IMR-90 (cell line): ENCODE measurements at regions not wholly inside any gene's neighbourhood (a gene's known extent, or its start where the extent isn't known, plus 50 kb on each side); places are given as distances from the start of the nearest gene placed in this dataset.

ENCODE experiments used
- BHLHE40 ChIP-seq: fragments of 150-350 bp; IDR thresholded peaks from 2 replicates; pipeline ENCODE4 v1.6.1; 2016; ENCODE audit warnings: mild to moderate bottlenecking, low read depth, low read length
- CEBPB ChIP-seq: IDR thresholded peaks from 2 replicates; pipeline ENCODE4 v1.6.1; 2012; ENCODE audit warnings: low read depth, low read length, improper control_type of control experiment
- CHD1 ChIP-seq: IDR thresholded peaks from 2 replicates; pipeline ENCODE4 v1.6.1; 2012; ENCODE audit warnings: low read depth, low read length, improper control_type of control experiment
- MXI1 ChIP-seq: IDR thresholded peaks from 2 replicates; pipeline ENCODE4 v1.6.1; 2012; ENCODE audit warnings: low read depth, mild to moderate bottlenecking, low read length, moderate library complexity, borderline replicate concordance
- POLR2A ChIP-seq: IDR thresholded peaks from 2 replicates; pipeline ENCODE4 v1.6.1; 2012; ENCODE audit warnings: mild to moderate bottlenecking, low read depth, low read length
- TF ChIP-seq, protein P1 (sequence below): conservative IDR thresholded peaks from 2 replicates; pipeline ENCODE4 v1.5.1; 2012; ENCODE audit warnings: mild to moderate bottlenecking, low read depth, low read length, improper control_type of control experiment
- TF ChIP-seq, protein P2 (sequence below): fragments of 150-350 bp; IDR thresholded peaks from 2 replicates; pipeline ENCODE4 v1.6.1; 2016; ENCODE audit warnings: low read depth, mild to moderate bottlenecking, low read length, moderate library complexity, borderline replicate concordance

DNA sequence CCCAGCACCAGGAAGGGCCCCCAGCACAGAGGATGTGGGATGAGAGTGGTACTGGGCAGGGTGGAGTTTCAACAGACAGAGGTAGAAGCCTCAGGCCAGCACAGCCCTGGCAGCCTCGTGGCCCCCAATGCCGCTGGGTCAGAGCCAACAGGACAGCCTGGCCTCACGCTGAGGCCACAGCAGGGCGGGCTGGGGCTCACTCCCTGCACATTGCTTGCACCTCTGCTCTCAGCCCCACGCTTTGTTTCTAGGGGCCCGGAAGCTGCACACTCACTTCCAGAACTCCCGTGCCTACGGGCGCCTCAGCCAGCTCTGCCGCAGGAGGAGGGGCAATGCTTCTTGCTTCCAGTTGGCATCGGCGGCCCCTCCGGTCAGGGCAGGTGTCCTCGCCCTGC is 72.9 kb downstream of the SIK1 start:
- TF ChIP-seq, protein P1, sequence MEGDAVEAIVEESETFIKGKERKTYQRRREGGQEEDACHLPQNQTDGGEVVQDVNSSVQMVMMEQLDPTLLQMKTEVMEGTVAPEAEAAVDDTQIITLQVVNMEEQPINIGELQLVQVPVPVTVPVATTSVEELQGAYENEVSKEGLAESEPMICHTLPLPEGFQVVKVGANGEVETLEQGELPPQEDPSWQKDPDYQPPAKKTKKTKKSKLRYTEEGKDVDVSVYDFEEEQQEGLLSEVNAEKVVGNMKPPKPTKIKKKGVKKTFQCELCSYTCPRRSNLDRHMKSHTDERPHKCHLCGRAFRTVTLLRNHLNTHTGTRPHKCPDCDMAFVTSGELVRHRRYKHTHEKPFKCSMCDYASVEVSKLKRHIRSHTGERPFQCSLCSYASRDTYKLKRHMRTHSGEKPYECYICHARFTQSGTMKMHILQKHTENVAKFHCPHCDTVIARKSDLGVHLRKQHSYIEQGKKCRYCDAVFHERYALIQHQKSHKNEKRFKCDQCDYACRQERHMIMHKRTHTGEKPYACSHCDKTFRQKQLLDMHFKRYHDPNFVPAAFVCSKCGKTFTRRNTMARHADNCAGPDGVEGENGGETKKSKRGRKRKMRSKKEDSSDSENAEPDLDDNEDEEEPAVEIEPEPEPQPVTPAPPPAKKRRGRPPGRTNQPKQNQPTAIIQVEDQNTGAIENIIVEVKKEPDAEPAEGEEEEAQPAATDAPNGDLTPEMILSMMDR: no peak
- TF ChIP-seq, protein P2, sequence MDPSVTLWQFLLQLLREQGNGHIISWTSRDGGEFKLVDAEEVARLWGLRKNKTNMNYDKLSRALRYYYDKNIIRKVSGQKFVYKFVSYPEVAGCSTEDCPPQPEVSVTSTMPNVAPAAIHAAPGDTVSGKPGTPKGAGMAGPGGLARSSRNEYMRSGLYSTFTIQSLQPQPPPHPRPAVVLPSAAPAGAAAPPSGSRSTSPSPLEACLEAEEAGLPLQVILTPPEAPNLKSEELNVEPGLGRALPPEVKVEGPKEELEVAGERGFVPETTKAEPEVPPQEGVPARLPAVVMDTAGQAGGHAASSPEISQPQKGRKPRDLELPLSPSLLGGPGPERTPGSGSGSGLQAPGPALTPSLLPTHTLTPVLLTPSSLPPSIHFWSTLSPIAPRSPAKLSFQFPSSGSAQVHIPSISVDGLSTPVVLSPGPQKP: no peak
- TF ChIP-seq MXI1: no peak
- TF ChIP-seq CHD1: no peak
- TF ChIP-seq CEBPB: no peak
- no peak for TF ChIP-seq POLR2A
- no peak for TF ChIP-seq BHLHE40
